ENCODE measurements at regions not wholly inside any gene's neighbourhood (a gene's known extent, or its start where the extent isn't known, plus 50 kb on each side); places are given as distances from the start of the nearest gene placed in this dataset.

DNA sequence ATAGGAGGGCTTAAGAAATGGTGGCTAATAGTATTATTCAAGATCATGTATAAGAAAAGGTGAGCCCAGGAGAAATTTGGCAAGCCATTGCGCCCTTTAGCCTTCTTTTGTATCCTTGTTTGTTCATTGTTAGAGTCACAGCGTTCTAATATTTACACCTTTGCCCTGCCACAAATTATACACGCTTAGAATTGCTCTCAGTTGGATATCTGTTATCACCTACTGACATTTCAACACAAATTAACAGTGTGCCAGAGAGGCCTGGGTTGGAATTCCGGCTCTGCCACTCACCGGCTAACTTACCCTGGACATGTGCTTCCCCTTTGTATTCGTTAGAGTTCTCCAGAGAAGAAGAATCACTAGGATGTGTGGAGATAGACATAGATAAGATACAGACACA, 148.7 kb upstream of the KIT start:
- H3K27me3 ChIP-seq (ENCODE audit: control insufficient read depth, insufficient read depth, low read length, poor library complexity, severe bottlenecking) = no peaks in the 10 kb centered on the region
- DNase-seq = no peak
- 95 to 100% methylated on average over 3 to 6 of the region's 6 CpGs for WGBS, 2 experiments (ENCODE audit: insufficient coverage in 1 of 2, insufficient read length in 1 of 2)
- H3K9me3 ChIP-seq (ENCODE audit: control insufficient read depth, low read length) = peaks cover 18% of the 10 kb centered on the region
- no peak overlapping the region for H3K27ac Mint-ChIP-seq
- peaks cover 2% of the 10 kb centered on the region for H3K27me3 Mint-ChIP-seq (ENCODE audit: insufficient read depth)
- no peaks in the 10 kb centered on the region for H3K36me3 ChIP-seq (ENCODE audit: control insufficient read depth, insufficient read depth, low read length)
- H3K4me1 Mint-ChIP-seq = peaks cover 12% of the 10 kb centered on the region
- no peak for TF ChIP-seq CTCF (conservative IDR thresholded peaks at IDR 0.05)
- H3K9me3 Mint-ChIP-seq = peaks cover 13% of the 10 kb centered on the region
- H3K36me3 Mint-ChIP-seq (ENCODE audit: low read depth) = no peaks in the 10 kb centered on the region
- H3K9ac ChIP-seq (ENCODE audit: extremely low read depth, low read length, poor library complexity, severe bottlenecking) = no peak overlapping the region
- no peak overlapping the region for H3K4me3 ChIP-seq (ENCODE audit: low read length)
- H3K27ac ChIP-seq (ENCODE audit: low read depth, low read length) = no peak overlapping the region
- no peak overlapping the region for H3K4me3 Mint-ChIP-seq
- no peaks in the 10 kb centered on the region for H3K4me1 ChIP-seq (ENCODE audit: control insufficient read depth, insufficient read depth, low read length)

DNA sequence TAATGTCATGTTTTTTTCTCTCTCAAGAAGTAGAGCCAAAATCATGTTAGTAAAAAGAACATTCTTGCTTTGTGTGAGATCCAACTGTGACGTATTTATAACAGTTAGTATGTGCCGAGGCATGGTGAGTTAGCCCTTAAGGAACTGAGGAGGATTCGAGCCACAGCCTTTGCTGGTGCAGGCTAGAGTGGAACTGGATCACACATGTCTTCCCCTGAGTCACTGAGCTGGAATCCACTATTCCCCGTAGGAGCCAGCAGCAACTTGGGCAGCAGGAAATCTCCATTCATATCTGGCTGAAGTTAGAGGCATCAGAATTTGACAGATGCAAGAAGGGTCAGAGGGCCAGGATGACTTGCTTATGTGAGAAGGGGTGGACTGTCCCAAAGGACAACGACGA, 144.6 kb upstream of the KIT start:
- no peak for DNase-seq
- H3K4me3 Mint-ChIP-seq = no peak overlapping the region
- TF ChIP-seq CTCF (conservative IDR thresholded peaks at IDR 0.05) = no peak
- no peak overlapping the region for H3K27ac Mint-ChIP-seq
- peaks cover 8% of the 10 kb centered on the region for H3K9me3 Mint-ChIP-seq
- Histone ChIP-seq H3K9me3 (ENCODE audit: control insufficient read depth, low read length) (peaks cover 13% of the 10 kb centered on the region), H3K4me3 (ENCODE audit: low read length) (no peak overlapping the region), H3K27me3 (ENCODE audit: control insufficient read depth, insufficient read depth, low read length, poor library complexity, severe bottlenecking) (no peaks in the 10 kb centered on the region), H3K9ac (ENCODE audit: extremely low read depth, low read length, poor library complexity, severe bottlenecking) (no peak overlapping the region), H3K4me1 (ENCODE audit: control insufficient read depth, insufficient read depth, low read length) (peaks cover 4% of the 10 kb centered on the region), H3K36me3 (ENCODE audit: control insufficient read depth, insufficient read depth, low read length) (no peaks in the 10 kb centered on the region), H3K27ac (ENCODE audit: low read depth, low read length) (no peak overlapping the region)
- H3K4me1 Mint-ChIP-seq = peaks cover 29% of the 10 kb centered on the region
- peaks cover 2% of the 10 kb centered on the region for H3K27me3 Mint-ChIP-seq (ENCODE audit: insufficient read depth)
- peaks cover 2% of the 10 kb centered on the region for H3K36me3 Mint-ChIP-seq (ENCODE audit: low read depth)
- WGBS, 2 experiments (ENCODE audit: insufficient coverage in 1 of 2, insufficient read length in 1 of 2) = 89 to 94% methylated on average over 5 to 6 of the region's 6 CpGs

- no peak overlapping the region for H3K27ac Mint-ChIP-seq
Observed at GRCh38 chr4:54513741-54514140, 144.0 kb upstream of the KIT start.

More at GRCh38 chr4:54513741-54514140, 144.0 kb upstream of the KIT start:
- Histone ChIP-seq H3K4me3 (ENCODE audit: low read length) (no peak overlapping the region), H3K36me3 (ENCODE audit: control insufficient read depth, insufficient read depth, low read length) (no peaks in the 10 kb centered on the region), H3K27me3 (ENCODE audit: control insufficient read depth, insufficient read depth, low read length, poor library complexity, severe bottlenecking) (no peaks in the 10 kb centered on the region), H3K4me1 (ENCODE audit: control insufficient read depth, insufficient read depth, low read length) (peaks cover 4% of the 10 kb centered on the region), H3K9ac (ENCODE audit: extremely low read depth, low read length, poor library complexity, severe bottlenecking) (no peak overlapping the region), H3K27ac (ENCODE audit: low read depth, low read length) (no peak overlapping the region), H3K9me3 (ENCODE audit: control insufficient read depth, low read length) (peaks cover 16% of the 10 kb centered on the region)
- H3K36me3 Mint-ChIP-seq (ENCODE audit: low read depth) = peaks cover 2% of the 10 kb centered on the region
- peaks cover 8% of the 10 kb centered on the region for H3K9me3 Mint-ChIP-seq
- H3K4me1 Mint-ChIP-seq = peaks cover 29% of the 10 kb centered on the region
- no peak for DNase-seq
- H3K4me3 Mint-ChIP-seq = no peak overlapping the region
- H3K27me3 Mint-ChIP-seq (ENCODE audit: insufficient read depth) = peaks cover 2% of the 10 kb centered on the region
- no peak for TF ChIP-seq CTCF (conservative IDR thresholded peaks at IDR 0.05)

Data from endodermal cell (in vitro differentiated cells).